HepG2 (cell line): ENCODE measurements at regions not wholly inside any gene's neighbourhood (a gene's known extent, or its start where the extent isn't known, plus 50 kb on each side); places are given as distances from the start of the nearest gene placed in this dataset.

Experiments
- ATAC-seq: fragments of 200-7000 bp; cut with Tn5 transposase; 3 replicates; pipeline ENCODE4 v1.9.1; 2020; ENCODE audit warnings: mild to moderate bottlenecking, moderate library complexity
- BruUV-seq: library from RNA; stranded (reverse); fragments of 400-500 nt; replicated peaks from 2 replicates; lab custom pipeline; 2021; lab: Mats Ljungman, UMichigan
- CTCF ChIA-PET: fragments of 300-600 bp; formaldehyde crosslinking; extraction: SDS; loops from one replicate; lab custom pipeline; 2021; ENCODE audit warnings: low total read pairs, inconsistent platforms, low intra/inter-chr PET ratio; lab: Yijun Ruan, JAX
- POLR2A ChIA-PET: fragments of 350-600 bp; sonication (Branson Sonifier 250); formaldehyde crosslinking; loops from one replicate; lab custom pipeline; 2020; ENCODE audit warnings: antibody characterized with exemption, inconsistent platforms; lab: Yijun Ruan, JAX
- DNase-seq: peaks from one replicate; pipeline ENCODE4 v3.0.0-alpha.2; 2015; ENCODE audit warnings: low spot score
- FAIRE-seq: peaks from 3 replicates; lab custom pipeline; 2011; peaks lifted over from hg19 to GRCh38; lab: Jason Lieb, UNC
- H2AFZ ChIP-seq: one replicate; pipeline ENCODE4 v1.6.1; 2011; ENCODE audit warnings: low read length, inconsistent platforms
- H3K27ac ChIP-seq: fragments of 300-600 bp; 3 replicates; pipeline ENCODE4 v1.8.0; 2011; ENCODE audit warnings: mixed run types, mild to moderate bottlenecking, mixed read lengths, low read length, inconsistent platforms; ENCODE audit not compliant: insufficient read depth; ENCODE audit errors: extremely low read length
- H3K27me3 ChIP-seq, 2 experiments: fragments of 200-600 bp in 1 of 2; 2 replicates in 1 of 2; 3 replicates in 1 of 2; pipeline versions ENCODE4 v1.6.0 to v1.8.0; 2011; ENCODE audit warnings: low read length in 2 of 2, mild to moderate bottlenecking in 2 of 2, moderate library complexity in 2 of 2, inconsistent platforms in 1 of 2; ENCODE audit not compliant: insufficient read depth in 2 of 2, control insufficient read depth in 1 of 2
- H3K36me3 ChIP-seq, 2 experiments: fragments of 200-600 bp in 1 of 2; replicated peaks in 1 of 2; 2 replicates in 1 of 2; 3 replicates in 1 of 2; pipeline versions ENCODE4 v1.5.1 to v1.8.0; 2011; ENCODE audit warnings: low read length in 2 of 2, inconsistent platforms in 1 of 2; ENCODE audit not compliant: insufficient read depth in 2 of 2, control insufficient read depth in 1 of 2
- H3K4me1 ChIP-seq: 2 replicates; pipeline ENCODE4 v1.5.1; 2012; ENCODE audit warnings: low read length, inconsistent platforms; ENCODE audit not compliant: insufficient read depth
- H3K4me2 ChIP-seq: 2 replicates; pipeline ENCODE4 v1.6.0; 2011; ENCODE audit warnings: low read depth, low read length, inconsistent platforms
- H3K4me3 ChIP-seq, 3 experiments: fragments of 200-600 bp in 1 of 3; sonication (generic), shearing (Covaris generic) in 1 of 3; replicated peaks in 1 of 3; 2 replicates each; pipeline ENCODE4 v1.5.1; 2011 to 2016; ENCODE audit warnings: low read length in 3 of 3, inconsistent platforms in 2 of 3, low read depth in 2 of 3, mild to moderate bottlenecking in 2 of 3, control low read depth in 1 of 3, mixed read lengths in 1 of 3; ENCODE audit not compliant: insufficient read depth in 1 of 3
- H3K79me2 ChIP-seq: one replicate; pipeline ENCODE4 v1.6.1; 2011; ENCODE audit warnings: low read length, inconsistent platforms; ENCODE audit not compliant: insufficient read depth
- H3K9ac ChIP-seq: 2 replicates; pipeline ENCODE4 v1.6.0; 2011; ENCODE audit warnings: mild to moderate bottlenecking, low read depth, low read length, inconsistent platforms; ENCODE audit not compliant: insufficient read depth
- H3K9me3 ChIP-seq: 2 replicates; pipeline ENCODE4 v1.5.1; 2012; ENCODE audit warnings: mild to moderate bottlenecking, low read length
- H4K20me1 ChIP-seq: 2 replicates; pipeline ENCODE4 v1.6.0; 2011; ENCODE audit warnings: inconsistent platforms, mild to moderate bottlenecking, low read length, moderate library complexity; ENCODE audit not compliant: insufficient read depth
- HINFP ChIP-seq: sonication (generic); formaldehyde crosslinking; IDR thresholded peaks from 2 replicates; pipeline ENCODE4 v1.4.0; 2020; ENCODE audit warnings: low read depth, mild to moderate bottlenecking, missing genetic modification reagents
- HIVEP1 ChIP-seq: sonication (generic); formaldehyde crosslinking; IDR thresholded peaks from 2 replicates; pipeline ENCODE4 v1.4.0; 2020; ENCODE audit warnings: mild to moderate bottlenecking, missing genetic modification reagents
- HOXD1 ChIP-seq: sonication (generic); formaldehyde crosslinking; IDR thresholded peaks from 2 replicates; pipeline ENCODE4 v1.5.0; 2020; ENCODE audit warnings: missing genetic modification reagents
- IRX3 ChIP-seq: sonication (generic); formaldehyde crosslinking; IDR thresholded peaks from 2 replicates; pipeline ENCODE4 v1.8.1; 2023; ENCODE audit warnings: mild to moderate bottlenecking, low read depth, missing genetic modification reagents, borderline replicate concordance
- JUND ChIP-seq: sonication (generic); formaldehyde crosslinking; IDR thresholded peaks from 2 replicates; pipeline ENCODE4 v1.8.0; 2022; ENCODE audit warnings: mild to moderate bottlenecking, missing genetic modification reagents
- MED1 ChIP-seq: sonication (generic); formaldehyde crosslinking; IDR thresholded peaks from 2 replicates; pipeline ENCODE4 v1.4.0; 2020; ENCODE audit warnings: missing genetic modification reagents
- NCOA2 ChIP-seq: sonication (generic); formaldehyde crosslinking; IDR thresholded peaks from 2 replicates; pipeline ENCODE4 v1.8.0; 2022; ENCODE audit warnings: inconsistent platforms
- NCOA5 ChIP-seq: sonication (generic); formaldehyde crosslinking; IDR thresholded peaks from 2 replicates; pipeline ENCODE4 v1.4.0; 2020; ENCODE audit warnings: missing genetic modification reagents
- NCOR1 ChIP-seq: fragments of 200-600 bp; sonication (generic); IDR thresholded peaks from 2 replicates; pipeline ENCODE4 v1.7.0; 2017; ENCODE audit warnings: antibody characterized with exemption, low read length, borderline replicate concordance
- POLR2G ChIP-seq: fragments of 200-400 bp; formaldehyde crosslinking; IDR thresholded peaks from 2 replicates; pipeline ENCODE4 v1.6.1; 2018; ENCODE audit warnings: mild to moderate bottlenecking, low read depth, low read length, moderate library complexity
- SAFB2 ChIP-seq: sonication (generic); formaldehyde crosslinking; IDR thresholded peaks from 2 replicates; pipeline ENCODE4 v1.5.1; 2020; ENCODE audit warnings: missing genetic modification reagents, low read depth, mild to moderate bottlenecking, borderline replicate concordance
- ZBTB14 ChIP-seq: sonication (generic); formaldehyde crosslinking; IDR thresholded peaks from 2 replicates; pipeline ENCODE4 v1.4.0; 2020; ENCODE audit warnings: missing genetic modification reagents
- ZNF224 ChIP-seq: sonication (generic); formaldehyde crosslinking; IDR thresholded peaks from 2 replicates; pipeline ENCODE4 v1.5.0; 2020; ENCODE audit warnings: mild to moderate bottlenecking, missing genetic modification reagents
- ZNF230 ChIP-seq: sonication (generic); formaldehyde crosslinking; IDR thresholded peaks from 2 replicates; pipeline ENCODE4 v1.4.0; 2020; ENCODE audit warnings: mild to moderate bottlenecking, missing genetic modification reagents
- ZNF333 ChIP-seq: sonication (generic); formaldehyde crosslinking; IDR thresholded peaks from 2 replicates; pipeline ENCODE4 v1.4.0; 2020; ENCODE audit warnings: mild to moderate bottlenecking, missing genetic modification reagents, borderline replicate concordance
- ZNF431 ChIP-seq: sonication (generic); formaldehyde crosslinking; IDR thresholded peaks from 2 replicates; pipeline ENCODE4 v1.9.0; 2022; ENCODE audit warnings: missing genetic modification reagents, low read depth, mild to moderate bottlenecking, borderline replicate concordance
- ZNF530 ChIP-seq: sonication (generic); formaldehyde crosslinking; IDR thresholded peaks from 2 replicates; pipeline ENCODE4 v1.5.0; 2020; ENCODE audit warnings: low read depth, mild to moderate bottlenecking, missing genetic modification reagents
- ZNF564 ChIP-seq: sonication (generic); formaldehyde crosslinking; IDR thresholded peaks from 2 replicates; pipeline ENCODE4 v1.8.1; 2023; ENCODE audit warnings: mild to moderate bottlenecking, missing genetic modification reagents
- ZNF615 ChIP-seq: sonication (generic); formaldehyde crosslinking; IDR thresholded peaks from 2 replicates; pipeline ENCODE4 v1.5.0; 2020; ENCODE audit warnings: mild to moderate bottlenecking, missing genetic modification reagents, borderline replicate concordance
- ZNF879 ChIP-seq: sonication (generic); formaldehyde crosslinking; IDR thresholded peaks from 2 replicates; pipeline ENCODE4 v1.8.1; 2023; ENCODE audit warnings: missing genetic modification reagents
- WGBS: methylation state at CpG from one replicate; pipeline ENCODE4 v1.1.6; 2017; ENCODE audit warnings: low lambda C conversion rate; 5-methylcytosine and 5-hydroxymethylcytosine counted together
- in situ Hi-C: cut with HindIII; loops from 2 replicates; pipeline ENCODE4 v1.10.0; 2017; ENCODE audit warnings: low pct_unique_long_range_greater_than_20kb; ENCODE audit not compliant: extremely low pct_ligation_motif_present
- intact Hi-C: fragments of 100-400 bp; cut with micrococcal nuclease; formaldehyde crosslinking; loops from one replicate; pipeline ENCODE4 v1.10.0; 2022; ENCODE audit not compliant: unreplicated experiment

DNA sequence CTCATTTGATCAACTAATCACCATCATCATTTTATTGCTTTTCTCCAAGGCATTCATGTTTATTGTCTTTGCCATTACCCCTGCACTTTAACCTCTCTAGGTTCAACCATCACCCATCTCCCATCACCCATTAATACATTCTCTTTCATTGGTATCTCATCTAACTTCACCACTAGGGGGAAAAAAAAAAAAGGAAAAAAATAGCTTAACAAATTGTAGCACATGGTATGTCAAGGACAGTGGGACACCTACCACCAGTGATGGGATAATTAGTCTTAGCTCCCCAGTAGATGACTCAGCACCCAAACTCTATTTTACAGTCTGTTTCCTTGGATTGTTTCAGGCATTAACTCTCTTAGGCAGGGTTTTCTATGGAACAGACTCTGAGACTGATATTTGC, 1770.2 kb upstream of the MIR17HG start:
- Histone ChIP-seq H3K27me3 (no peaks in the 10 kb centered on the region), H3K9me3 (peaks cover 12% of the 10 kb centered on the region; the same call in 1 of the 2 replicates), H3K4me1 (no peaks in the 10 kb centered on the region), H3K4me3 (no peak overlapping the region), H3K36me3 (no peaks in the 10 kb centered on the region), H3K27ac (no peak overlapping the region), H2AFZ (no peak overlapping the region), H3K4me2 (no peak overlapping the region), H4K20me1 (no peaks in the 10 kb centered on the region), H3K9ac (no peak overlapping the region), H3K79me2 (no peaks in the 10 kb centered on the region)
- DNase-seq (no peak), ATAC-seq (no peak), FAIRE-seq (no peak)
- POLR2A ChIA-PET = no interaction called here
- CTCF ChIA-PET = no interaction called here
- intact Hi-C loops = no loop called here
- TF ChIP-seq HINFP (CRISPR knock-in tag) = no peak
- TF ChIP-seq JUND (CRISPR knock-in tag) = no peak
- TF ChIP-seq NCOA2 (CRISPR knock-in tag) = no peak
- TF ChIP-seq ZNF879 (CRISPR knock-in tag) = no peak
- no peak for TF ChIP-seq ZBTB14
- TF ChIP-seq ZNF564 = no peak
- in situ Hi-C loops = no loop called here
- BruUV-seq = no TSS peak

DNA sequence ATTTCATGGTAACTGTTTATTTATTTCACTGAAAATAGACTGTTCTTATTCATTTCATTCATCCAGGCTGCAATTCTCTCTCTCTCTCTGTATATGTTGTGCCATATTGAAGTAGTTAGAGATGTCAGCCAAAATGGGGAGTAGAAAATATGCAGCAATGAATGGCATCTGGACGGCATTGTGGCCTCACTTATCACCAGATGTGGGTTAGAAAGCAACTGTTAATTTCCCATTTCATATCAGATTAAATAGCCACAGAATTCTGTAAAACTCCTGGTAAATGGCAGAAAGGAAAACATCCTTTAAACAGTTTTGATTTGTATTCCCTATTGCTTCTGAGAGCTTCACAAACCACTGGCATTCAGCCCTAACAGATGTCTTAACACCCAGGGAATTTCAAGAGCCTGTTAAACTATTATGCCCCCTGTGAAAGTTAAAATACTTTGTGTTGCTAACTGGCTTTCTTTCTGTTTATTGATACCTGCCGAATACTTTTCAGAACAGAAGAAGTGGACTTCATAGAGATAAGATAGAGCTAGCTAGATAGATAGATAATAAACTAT, 1763.3 kb upstream of the MIR17HG start:
- FAIRE-seq (no peak), ATAC-seq (no peak), DNase-seq (no peak)
- ChIA-PET POLR2A (no interaction called here), CTCF (no interaction called here)
- no peak overlapping the region for H2AFZ ChIP-seq
- H3K27ac ChIP-seq = no peak overlapping the region
- WGBS = 0% methylated on average over 2 of the region's 2 CpGs
- intact Hi-C loops (no loop called here), in situ Hi-C loops (no loop called here)
- H3K4me1 ChIP-seq = no peaks in the 10 kb centered on the region
- H4K20me1 ChIP-seq = no peaks in the 10 kb centered on the region
- H3K27me3 ChIP-seq = no peaks in the 10 kb centered on the region
- H3K9me3 ChIP-seq = no peaks in the 10 kb centered on the region
- H3K4me2 ChIP-seq = no peak overlapping the region
- H3K9ac ChIP-seq = no peak overlapping the region
- H3K79me2 ChIP-seq = no peaks in the 10 kb centered on the region
- no peaks in the 10 kb centered on the region for H3K36me3 ChIP-seq
- no peak overlapping the region for H3K4me3 ChIP-seq
- no TSS peak for BruUV-seq
- TF ChIP-seq HIVEP1 (CRISPR knock-in tag) = no peak
- TF ChIP-seq IRX3 (CRISPR knock-in tag) = no peak
- TF ChIP-seq MED1 (CRISPR knock-in tag) = no peak
- TF ChIP-seq NCOR1 = no peak
- no peak for TF ChIP-seq ZNF530 (CRISPR knock-in tag)
- TF ChIP-seq HOXD1 (CRISPR knock-in tag) = no peak
- TF ChIP-seq SAFB2 (CRISPR knock-in tag) = no peak
- TF ChIP-seq ZNF333 (CRISPR knock-in tag) = no peak
- no peak for TF ChIP-seq POLR2G
- TF ChIP-seq ZNF230 = no peak
- TF ChIP-seq ZNF615 = no peak
- TF ChIP-seq NCOA5 (CRISPR knock-in tag) = no peak
- TF ChIP-seq ZNF431 (CRISPR knock-in tag) = no peak
- TF ChIP-seq ZNF224 = no peak
